ENCODE measurements at regions not wholly inside any gene's neighbourhood (a gene's known extent, or its start where the extent isn't known, plus 50 kb on each side); places are given as distances from the start of the nearest gene placed in this dataset.

DNA sequence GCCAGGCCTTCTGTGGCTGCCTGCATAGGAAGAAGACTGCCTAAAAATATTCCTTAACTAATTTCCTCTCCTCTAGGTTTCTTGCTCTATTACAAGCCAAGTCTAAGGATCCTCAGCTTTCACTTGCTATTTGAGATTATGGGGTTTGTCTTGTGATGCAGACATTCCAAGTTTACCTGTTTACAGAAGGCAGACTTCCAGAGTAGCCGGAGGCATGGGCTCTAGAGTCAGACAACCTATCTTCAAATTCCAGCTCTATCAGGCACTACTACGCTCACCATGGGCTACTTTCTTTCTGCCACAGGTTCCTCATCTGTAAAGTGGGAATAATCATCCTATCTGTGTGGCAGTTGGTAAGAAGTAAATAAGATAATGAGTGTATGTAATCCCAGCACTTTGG lies 95.6 kb upstream of the BCL6 start:
- TF ChIP-seq, protein P1, sequence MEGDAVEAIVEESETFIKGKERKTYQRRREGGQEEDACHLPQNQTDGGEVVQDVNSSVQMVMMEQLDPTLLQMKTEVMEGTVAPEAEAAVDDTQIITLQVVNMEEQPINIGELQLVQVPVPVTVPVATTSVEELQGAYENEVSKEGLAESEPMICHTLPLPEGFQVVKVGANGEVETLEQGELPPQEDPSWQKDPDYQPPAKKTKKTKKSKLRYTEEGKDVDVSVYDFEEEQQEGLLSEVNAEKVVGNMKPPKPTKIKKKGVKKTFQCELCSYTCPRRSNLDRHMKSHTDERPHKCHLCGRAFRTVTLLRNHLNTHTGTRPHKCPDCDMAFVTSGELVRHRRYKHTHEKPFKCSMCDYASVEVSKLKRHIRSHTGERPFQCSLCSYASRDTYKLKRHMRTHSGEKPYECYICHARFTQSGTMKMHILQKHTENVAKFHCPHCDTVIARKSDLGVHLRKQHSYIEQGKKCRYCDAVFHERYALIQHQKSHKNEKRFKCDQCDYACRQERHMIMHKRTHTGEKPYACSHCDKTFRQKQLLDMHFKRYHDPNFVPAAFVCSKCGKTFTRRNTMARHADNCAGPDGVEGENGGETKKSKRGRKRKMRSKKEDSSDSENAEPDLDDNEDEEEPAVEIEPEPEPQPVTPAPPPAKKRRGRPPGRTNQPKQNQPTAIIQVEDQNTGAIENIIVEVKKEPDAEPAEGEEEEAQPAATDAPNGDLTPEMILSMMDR (IDR thresholded peaks at IDR 0.05; ENCODE audit: insufficient read depth, low read length, severe bottlenecking) = no peak
- Histone ChIP-seq H3K27me3 (ENCODE audit: control insufficient read depth, insufficient read depth, low read length) (no peaks in the 10 kb centered on the region), H3K4me3 (ENCODE audit: low read depth, low read length) (no peak overlapping the region), H3K36me3 (ENCODE audit: control insufficient read depth, insufficient read depth, low read length) (no peaks in the 10 kb centered on the region)
- FAIRE-seq = no peak
- no peak for DNase-seq (ENCODE audit: low read depth)

DNA sequence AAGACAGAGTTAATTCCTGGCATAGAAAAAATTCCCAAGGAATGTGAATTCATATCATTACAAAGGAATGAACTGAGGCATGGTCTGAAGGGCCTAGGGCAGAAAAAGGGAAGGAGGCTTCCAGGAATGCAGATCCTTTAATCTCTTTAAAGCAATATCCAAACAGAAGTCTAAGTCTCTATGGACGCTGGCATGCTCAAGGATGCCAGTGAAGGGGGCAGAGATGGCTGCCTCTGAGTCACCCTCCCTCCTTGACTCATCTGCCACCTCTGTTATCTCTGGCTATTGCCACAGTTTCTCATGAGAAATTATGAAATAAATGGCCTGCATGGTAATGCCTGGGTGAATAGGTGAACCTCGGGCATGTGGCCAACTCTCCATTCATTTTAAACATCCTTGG lies 96.3 kb upstream of the BCL6 start:
- Histone ChIP-seq H3K4me3 (ENCODE audit: low read depth, low read length) (no peak overlapping the region), H3K27me3 (ENCODE audit: control insufficient read depth, insufficient read depth, low read length) (no peaks in the 10 kb centered on the region), H3K36me3 (ENCODE audit: control insufficient read depth, insufficient read depth, low read length) (no peaks in the 10 kb centered on the region)
- FAIRE-seq (no peak), DNase-seq (ENCODE audit: low read depth) (peak; percentile 58)
- TF ChIP-seq, protein P1 (IDR thresholded peaks at IDR 0.05; ENCODE audit: insufficient read depth, low read length, severe bottlenecking) = no peak

DNA sequence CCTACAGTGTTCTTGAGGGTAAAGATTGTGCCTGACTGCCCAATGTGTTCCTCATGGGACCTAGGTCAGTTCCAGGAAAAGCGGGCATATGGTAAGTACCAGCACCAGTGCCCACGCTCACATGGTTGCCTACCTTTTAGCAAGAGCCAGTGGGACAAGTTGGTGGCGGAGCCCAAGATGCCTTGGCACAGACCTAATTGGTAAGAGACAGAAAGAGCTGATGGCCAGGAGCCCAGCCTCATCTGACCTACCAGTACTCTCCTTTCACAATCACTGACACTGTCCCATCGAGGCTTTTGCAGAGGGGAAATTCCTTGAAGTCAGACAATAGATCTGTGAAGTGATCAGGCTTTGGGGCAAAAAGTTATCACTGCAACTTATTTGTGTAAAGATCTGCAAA lies 98.4 kb upstream of the BCL6 start:
- no peaks in the 10 kb centered on the region for H3K27me3 ChIP-seq (ENCODE audit: control insufficient read depth, insufficient read depth, low read length)
- DNase-seq (ENCODE audit: low read depth) (no peak), FAIRE-seq (peak; percentile 68)
- H3K36me3 ChIP-seq (ENCODE audit: control insufficient read depth, insufficient read depth, low read length) = no peaks in the 10 kb centered on the region
- TF ChIP-seq, protein P1 (IDR thresholded peaks at IDR 0.05; ENCODE audit: insufficient read depth, low read length, severe bottlenecking) = no peak
- no peak overlapping the region for H3K4me3 ChIP-seq (ENCODE audit: low read depth, low read length)

DNA sequence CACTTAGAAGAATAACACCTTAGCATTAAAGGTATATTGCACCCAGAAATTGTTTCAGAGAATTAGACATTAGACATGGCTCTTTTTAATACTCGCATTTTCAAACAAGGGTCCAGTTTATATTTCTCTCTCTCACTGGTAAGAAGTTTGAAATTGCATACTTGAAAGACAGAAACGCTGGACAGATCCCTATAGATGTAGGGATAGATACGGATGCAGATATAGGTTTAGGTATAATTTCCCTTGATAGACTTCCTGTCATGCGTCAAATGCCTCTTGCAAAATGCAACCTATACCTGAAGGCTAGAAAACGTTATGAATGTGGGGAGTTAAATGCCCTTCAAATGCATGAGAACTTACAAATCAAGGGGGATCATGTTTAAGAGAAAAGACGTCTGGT lies 99.4 kb upstream of the BCL6 start:
- no peak for FAIRE-seq
- Histone ChIP-seq H3K27me3 (ENCODE audit: control insufficient read depth, insufficient read depth, low read length) (no peaks in the 10 kb centered on the region), H3K4me3 (ENCODE audit: low read depth, low read length) (no peak overlapping the region), H3K36me3 (ENCODE audit: control insufficient read depth, insufficient read depth, low read length) (no peaks in the 10 kb centered on the region)
- no peak for DNase-seq (ENCODE audit: low read depth)
- TF ChIP-seq, protein P1 (IDR thresholded peaks at IDR 0.05; ENCODE audit: insufficient read depth, low read length, severe bottlenecking) = no peak

DNA sequence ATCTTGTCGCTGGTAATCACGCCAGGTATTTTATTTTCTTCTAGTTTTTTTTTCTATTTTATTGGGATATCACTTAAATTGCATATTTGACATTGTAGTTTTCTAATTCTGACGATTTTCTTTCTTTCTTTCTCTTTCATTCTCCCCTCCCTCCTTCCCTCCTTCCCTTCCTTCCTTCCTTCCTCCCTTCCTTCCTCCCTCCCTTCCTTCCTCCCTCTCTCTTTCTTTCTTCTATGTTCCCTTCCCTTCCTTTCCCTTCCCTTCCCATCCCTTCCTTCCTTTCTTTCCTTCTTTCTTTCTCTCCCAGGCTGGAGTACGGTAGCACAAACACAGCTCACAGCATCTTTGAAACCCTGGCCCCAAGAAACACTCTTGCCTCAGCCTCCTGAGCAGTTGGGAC lies 100.6 kb upstream of the BCL6 start:
- DNase-seq (ENCODE audit: low read depth) = no peak
- TF ChIP-seq, protein P1 (IDR thresholded peaks at IDR 0.05; ENCODE audit: insufficient read depth, low read length, severe bottlenecking) = no peak
- Histone ChIP-seq H3K36me3 (ENCODE audit: control insufficient read depth, insufficient read depth, low read length) (no peaks in the 10 kb centered on the region), H3K4me3 (ENCODE audit: low read depth, low read length) (no peak overlapping the region), H3K27me3 (ENCODE audit: control insufficient read depth, insufficient read depth, low read length) (no peaks in the 10 kb centered on the region)
- FAIRE-seq = no peak

DNA sequence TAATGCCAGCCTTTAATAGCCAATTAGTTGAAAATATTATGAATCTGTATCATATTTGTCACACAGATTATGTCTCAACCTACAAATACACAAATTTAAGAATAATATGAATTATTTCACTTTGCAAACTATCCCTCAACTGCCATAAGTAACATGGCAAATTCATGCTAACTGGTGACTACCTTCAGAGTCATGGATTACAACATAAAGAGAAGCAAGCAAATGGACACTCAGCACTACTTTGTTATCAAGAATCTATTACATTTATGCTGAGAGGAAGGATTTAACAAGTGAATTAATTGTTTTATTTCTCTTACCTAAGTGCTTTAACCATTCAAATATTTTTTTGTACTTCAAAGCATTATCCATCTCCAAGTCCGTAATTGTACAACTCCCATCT lies 103.1 kb upstream of the BCL6 start:
- TF ChIP-seq, protein P1 (IDR thresholded peaks at IDR 0.05; ENCODE audit: insufficient read depth, low read length, severe bottlenecking) = no peak
- Histone ChIP-seq H3K27me3 (ENCODE audit: control insufficient read depth, insufficient read depth, low read length) (no peaks in the 10 kb centered on the region), H3K36me3 (ENCODE audit: control insufficient read depth, insufficient read depth, low read length) (no peaks in the 10 kb centered on the region), H3K4me3 (ENCODE audit: low read depth, low read length) (no peak overlapping the region)
- peak; percentile 70 for DNase-seq (ENCODE audit: low read depth)
- no peak for FAIRE-seq
